ENCODE measurements at regions not wholly inside any gene's neighbourhood (a gene's known extent, or its start where the extent isn't known, plus 50 kb on each side); places are given as distances from the start of the nearest gene placed in this dataset.
"Not testable (repeated sequence)": the region's sequence is repeated elsewhere in the genome, so short reads cannot be mapped to it uniquely, and the experiment has no call there.

DNA sequence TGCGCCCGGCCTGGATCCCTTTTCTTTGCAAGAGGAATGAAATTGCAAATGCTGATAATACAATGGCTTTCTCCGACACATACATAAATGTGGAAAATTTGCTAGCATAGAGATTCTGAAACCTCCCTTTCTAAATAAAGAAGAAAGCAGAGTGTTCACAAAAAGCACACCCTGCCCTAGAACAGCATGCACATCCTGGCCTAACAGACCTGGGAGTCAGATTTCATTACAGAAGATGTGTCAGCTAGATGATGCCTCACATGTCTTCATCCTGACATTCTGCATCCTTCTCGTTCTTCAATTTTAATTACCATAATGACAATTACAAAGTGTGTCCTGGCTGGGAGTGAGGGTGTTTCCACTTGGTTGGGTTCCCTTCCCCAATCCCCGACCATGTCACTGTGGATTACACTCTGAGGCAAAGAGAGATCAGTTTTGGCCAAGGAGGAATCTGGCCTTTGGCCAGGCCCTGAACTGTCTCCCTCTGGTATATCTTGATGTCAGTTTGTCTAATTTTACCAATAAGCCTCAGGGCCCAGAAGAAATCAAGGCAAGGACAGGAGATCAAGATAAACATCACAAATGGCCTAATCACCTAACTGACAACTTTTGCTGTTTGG lies 104.9 kb upstream of the SPATA12 start:
- no peak for DNase-seq (ENCODE audit: low spot score)

DNA sequence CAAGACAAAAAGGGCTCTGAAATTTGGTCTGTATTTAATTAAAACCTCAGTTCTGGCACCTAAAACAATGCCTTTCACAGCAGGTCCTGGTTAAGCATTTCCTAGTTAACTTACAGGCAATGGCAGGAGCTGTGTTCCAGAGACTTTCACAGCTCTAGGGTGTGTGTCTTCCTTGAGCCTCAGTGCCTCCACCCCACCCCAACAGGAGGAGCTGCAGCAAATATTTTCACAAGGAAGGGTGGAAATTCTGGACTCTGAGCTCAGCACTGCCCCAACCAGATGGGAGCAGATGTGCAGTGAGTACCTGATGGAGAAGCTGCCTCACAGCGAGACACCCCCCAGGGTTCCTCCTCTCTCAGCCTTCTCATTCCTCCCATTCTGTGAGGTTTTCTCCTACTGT lies 106.3 kb upstream of the SPATA12 start:
- no peak for DNase-seq (ENCODE audit: low spot score)

DNA sequence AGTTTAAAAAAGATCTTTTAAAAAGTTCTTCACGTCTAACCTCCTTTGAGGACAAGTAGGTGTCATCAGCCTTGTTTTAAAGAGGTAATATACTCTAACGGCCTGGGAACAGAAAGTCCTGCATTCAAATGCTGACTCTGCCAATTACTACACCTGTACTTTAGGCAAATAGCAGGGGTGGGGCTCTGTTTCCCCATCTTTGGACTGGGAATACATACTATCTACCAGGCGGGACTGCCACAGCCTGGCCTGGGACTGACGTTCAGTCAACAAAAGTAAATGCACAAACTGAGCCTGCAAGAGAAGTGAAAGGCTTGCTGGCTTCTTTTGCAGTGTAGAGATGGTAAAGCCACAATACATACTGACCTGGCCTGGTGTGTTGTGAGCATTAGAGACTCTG lies 107.6 kb upstream of the SPATA12 start:
- no peak for DNase-seq (ENCODE audit: low spot score)

DNA sequence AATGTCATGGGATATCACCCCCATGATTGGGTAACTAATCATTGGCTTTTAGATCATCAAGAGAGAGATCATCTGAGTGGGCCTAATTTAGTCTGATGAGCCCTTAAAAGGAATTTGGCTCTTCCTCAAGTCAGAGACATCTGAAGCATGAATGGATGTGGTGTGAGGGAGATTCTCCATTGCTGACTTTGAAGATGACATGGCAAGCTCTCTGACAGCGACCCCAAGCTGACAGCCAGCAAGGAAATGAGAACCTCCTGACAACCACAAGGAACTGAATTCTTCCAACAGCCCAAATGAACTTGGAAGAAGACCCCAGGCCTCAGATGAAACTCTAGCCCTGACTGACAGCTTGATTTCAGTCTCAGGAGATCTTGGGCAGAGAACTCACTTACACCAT lies 108.4 kb upstream of the SPATA12 start:
- no peak for DNase-seq (ENCODE audit: low spot score)

DNA sequence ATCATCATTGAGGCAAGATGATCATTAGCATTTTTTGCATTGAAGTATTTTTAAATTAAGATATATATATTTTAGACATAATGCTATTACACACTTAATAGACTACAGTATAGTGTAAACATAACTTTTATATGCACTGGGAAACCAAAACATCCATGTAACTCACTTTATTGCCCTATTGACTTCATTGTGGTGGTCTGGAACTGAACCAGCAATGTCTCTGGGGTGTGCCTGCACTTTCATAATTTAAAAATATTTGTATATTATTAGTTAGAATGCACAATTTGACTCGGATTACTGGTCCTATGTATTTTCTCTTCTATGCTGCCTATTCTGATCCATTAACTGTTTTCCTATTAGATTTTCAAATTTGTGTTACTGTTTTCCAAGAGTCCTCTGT lies 109.1 kb upstream of the SPATA12 start:
- DNase-seq (ENCODE audit: low spot score) = no peak

DNA sequence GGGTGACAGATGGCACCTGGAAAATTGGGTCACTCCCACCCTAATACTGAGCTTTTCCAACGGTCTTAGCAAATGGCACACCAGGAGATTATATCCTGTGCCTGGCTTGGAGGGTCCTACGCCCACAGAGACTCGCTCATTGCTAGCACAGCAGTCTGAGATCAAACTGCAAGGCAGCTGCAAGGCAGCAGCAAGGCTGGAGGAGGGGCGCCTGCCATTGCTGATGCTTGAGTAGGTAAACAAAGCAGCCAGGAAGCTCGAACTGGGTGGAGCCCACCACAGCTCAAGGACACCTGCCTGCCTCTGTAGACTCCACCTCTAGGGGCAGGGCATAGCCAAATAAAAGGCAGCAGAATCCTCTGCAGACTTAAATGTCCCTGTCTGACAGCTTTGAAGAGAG lies 115.1 kb upstream of the SPATA12 start:
- not testable (repeated sequence) for DNase-seq (ENCODE audit: low spot score)

DNA sequence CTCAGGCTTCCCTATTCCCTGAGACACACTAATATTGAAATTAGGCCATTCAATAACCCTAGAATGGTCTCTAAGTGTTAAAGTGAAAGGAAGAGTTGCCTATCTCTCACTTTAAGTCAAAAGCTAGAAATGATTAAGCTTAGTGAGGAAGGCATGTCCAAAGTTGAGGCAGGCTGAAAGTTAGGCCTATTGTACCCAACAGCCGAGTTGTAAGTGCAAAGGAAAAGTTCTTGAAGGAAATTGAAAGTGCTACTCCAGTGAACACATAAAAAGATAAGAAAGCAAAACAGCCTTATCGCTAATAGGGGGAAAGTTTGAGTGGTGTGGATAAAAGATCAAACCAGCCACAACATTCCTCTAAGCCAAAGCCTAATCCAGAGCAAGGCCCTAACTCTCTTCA lies 117.9 kb upstream of the SPATA12 start:
- no peak for DNase-seq (ENCODE audit: low spot score)

DNA sequence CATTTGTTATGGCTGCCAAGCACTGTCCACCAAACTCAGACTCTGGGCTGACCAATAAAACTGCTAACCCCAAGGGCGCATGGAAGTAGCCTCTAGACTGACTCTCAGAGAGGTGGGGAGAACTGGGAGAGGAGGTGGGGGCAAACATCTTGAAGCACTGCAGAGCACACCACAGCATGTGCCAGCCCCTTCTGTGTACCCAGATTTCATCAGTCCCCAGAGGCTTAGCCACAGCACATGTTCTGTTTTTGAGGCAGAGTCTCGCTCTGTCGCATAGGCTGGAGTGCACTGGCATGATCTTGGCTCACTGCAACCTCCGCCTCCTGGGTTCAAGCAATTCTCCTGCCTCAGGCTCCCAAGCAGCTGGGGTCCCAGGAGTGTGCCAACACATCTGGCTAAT lies 119.5 kb upstream of the SPATA12 start:
- DNase-seq (ENCODE audit: low spot score) = no peak

DNA sequence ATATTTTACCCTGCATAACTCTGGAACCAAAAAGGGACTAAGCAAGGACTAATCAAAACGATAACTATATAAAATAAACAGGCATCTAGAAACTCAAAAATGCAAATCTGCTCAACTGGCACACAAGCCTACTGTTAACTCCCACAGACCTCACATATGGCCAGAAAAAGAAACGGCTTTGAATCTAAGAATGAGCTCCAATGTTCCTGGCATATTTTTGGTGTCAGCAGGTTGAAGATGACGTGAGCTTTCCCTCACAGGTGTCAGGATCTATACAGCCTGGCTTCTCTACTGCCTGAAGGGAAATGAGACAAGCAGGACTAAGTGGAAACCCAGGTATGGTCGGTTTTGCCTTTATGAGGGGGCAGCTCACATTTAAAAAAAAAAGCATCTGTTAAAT lies 120.1 kb upstream of the SPATA12 start:
- no peak for DNase-seq (ENCODE audit: low spot score)

DNA sequence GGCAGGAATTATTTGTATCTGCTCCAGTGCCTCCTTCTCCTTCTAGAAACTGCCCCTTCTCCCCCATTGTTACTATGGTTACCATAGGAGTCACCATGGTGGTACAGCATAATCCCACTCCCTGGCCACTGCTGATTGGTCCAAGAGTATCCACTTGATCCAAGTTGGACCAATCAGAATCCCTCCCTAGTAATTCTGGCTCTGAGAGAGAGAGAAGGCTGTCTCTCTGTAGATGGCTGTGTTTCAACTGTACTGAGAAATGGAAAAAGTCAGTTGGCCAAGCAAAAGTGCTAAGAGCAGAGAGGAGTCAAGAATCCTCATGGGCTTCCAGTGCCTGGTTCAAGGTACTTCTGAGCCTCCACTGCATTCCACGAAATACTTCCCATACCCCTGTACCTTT lies 120.6 kb upstream of the SPATA12 start:
- DNase-seq (ENCODE audit: low spot score) = no peak

DNA sequence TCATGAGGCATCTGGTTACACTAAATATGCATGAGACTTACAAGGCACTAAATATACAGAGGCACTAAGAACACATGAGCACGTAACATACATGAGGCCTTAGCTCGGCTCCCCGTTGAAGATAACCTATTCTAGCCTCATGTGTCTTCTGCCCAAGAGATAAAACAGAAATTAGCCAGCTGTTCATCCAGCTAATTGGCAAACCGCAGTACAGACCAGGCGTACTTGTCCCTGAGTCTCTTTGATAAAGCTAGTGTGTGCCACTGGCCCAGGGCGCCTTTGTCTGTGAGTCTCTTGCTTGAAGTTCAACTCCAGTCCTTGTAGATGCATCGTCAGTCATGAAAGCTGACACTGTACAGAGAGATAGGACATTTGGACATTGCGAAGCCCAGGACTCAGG lies 121.9 kb upstream of the SPATA12 start:
- no peak for DNase-seq (ENCODE audit: low spot score)

DNA sequence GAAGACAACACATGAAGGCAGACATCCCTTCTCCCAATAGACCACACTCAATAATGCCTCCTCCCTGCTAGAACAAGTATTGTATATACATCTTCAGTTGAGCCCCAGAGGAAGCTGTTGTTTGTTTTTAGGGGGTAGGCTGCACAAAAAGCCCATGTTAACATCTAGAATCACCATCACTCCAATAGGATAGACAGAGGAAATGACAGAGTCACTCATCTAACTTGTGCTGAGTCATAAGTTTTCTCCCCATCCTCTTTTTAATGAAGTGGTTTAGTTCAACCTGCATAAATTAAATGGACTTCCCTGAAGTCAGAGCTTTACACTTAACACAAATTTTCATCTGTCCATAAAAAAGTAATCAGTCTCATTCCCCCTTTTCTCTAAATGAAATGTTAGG lies 122.9 kb upstream of the SPATA12 start:
- no peak for DNase-seq (ENCODE audit: low spot score)

DNA sequence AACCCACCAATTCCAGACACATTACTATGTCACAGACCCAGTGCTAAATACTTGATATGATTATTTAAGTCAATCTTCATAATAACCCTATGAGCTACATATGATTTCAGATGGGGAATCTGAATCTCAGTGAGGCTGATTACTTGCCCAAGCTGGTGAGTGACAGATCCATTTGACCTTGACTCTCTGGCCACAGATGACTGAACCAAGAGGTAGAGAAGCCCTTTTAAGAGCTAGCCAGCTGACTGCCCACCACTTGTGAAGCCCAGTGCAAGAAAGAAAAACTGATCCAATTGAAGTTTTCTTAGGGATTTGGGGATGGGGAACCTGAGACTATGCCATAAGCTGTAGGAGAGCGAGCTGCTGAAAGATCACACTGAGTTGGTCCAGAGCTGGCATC lies 124.7 kb upstream of the SPATA12 start:
- no peak for DNase-seq (ENCODE audit: low spot score)

DNA sequence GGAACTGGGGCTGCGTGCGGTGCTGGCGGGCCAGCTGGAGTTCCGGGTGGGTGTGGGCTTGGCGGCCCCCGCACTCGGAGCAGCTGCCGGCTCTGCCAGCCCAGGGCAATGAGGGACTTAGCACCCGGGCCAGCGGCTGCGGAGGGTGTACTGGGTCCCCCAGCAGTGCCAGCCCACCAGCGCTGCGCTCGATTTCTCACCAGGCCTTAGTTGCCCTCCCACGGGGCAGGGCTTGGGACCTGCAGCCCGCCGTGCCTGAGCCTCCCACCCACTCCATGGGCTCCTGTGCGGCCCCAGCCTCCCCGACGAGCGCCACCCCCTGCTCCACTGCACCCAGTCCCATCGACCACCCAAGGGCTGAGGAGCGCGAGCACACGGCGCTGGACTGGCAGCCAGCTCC lies 126.0 kb upstream of the SPATA12 start:
- DNase-seq (ENCODE audit: low spot score) = not testable (repeated sequence)

DNA sequence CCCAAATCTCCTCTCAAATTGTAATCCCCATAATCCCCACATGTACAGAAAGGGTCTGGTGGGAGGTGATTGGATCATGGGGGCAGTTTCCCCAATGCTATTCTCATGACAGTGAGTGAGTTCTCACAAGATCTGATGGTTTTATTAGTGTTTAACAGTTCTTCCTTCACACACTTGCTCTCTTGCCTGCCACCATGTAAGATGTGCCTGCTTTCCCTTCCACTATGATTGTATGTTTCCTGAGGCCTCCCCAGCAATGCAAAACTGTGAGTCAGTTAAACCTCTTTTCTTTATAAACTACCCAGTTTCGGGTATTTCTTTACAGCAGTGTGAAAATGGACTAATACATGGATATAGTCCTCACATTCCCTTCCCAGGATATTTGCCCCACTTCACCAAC lies 126.7 kb upstream of the SPATA12 start:
- DNase-seq (ENCODE audit: low spot score) = no peak

DNA sequence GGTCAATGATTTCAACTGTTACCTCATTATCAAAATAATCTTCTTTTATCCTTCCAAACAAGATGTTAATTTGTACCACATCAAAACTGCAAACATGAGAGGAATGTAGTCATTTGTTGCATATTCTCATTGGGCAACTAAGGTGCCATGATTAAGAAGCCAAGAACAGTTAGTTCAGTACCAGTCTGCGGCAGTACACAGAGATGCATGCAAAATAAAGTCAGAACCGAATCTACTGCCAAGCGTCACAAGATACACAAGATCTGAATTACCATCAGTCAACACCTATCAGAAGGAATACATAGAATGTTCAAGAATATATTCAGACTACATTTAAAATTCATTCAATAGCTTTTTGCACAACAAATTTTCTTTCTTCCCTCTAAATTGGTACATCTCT lies 127.6 kb upstream of the SPATA12 start:
- DNase-seq (ENCODE audit: low spot score) = no peak

DNA sequence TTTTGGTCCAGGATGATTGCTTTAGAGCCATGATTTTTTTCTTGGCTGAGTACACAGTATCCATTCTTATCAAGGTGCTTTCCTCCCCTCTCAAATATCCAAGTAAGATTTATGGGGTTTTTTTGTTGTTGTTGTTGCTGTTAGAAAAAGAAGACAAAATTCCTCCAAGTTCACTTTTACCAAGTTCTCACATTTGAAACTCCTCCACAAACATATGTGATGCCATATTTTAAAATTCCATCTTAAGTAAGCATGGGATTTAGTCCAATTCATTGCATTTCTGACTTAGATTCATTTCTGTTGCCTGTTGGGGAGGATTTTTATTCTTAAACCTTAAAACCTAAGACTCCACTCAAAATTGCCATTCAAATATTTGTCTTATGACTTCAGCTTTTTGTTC lies 128.6 kb upstream of the SPATA12 start:
- DNase-seq (ENCODE audit: low spot score) = no peak

DNA sequence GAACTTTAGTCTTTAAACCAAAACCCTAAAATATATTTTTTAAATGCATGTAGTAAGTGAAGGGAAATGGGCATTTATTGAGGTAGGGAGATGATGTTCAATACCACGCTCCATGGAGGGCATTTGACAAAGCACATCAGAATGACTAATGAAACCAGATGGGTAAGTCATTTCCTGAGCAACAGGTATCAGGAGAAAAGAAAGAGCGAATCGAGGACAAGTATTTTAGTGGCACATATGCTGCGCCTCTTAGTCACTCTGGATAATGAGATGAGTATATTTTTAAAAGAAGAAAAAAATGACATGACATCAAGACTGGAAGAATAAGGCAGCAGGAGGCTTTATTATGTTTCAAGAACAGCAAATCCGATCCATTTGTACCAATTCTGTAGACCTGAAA lies 129.0 kb upstream of the ARHGEF3 start:
- no peak for DNase-seq (ENCODE audit: low spot score)

DNA sequence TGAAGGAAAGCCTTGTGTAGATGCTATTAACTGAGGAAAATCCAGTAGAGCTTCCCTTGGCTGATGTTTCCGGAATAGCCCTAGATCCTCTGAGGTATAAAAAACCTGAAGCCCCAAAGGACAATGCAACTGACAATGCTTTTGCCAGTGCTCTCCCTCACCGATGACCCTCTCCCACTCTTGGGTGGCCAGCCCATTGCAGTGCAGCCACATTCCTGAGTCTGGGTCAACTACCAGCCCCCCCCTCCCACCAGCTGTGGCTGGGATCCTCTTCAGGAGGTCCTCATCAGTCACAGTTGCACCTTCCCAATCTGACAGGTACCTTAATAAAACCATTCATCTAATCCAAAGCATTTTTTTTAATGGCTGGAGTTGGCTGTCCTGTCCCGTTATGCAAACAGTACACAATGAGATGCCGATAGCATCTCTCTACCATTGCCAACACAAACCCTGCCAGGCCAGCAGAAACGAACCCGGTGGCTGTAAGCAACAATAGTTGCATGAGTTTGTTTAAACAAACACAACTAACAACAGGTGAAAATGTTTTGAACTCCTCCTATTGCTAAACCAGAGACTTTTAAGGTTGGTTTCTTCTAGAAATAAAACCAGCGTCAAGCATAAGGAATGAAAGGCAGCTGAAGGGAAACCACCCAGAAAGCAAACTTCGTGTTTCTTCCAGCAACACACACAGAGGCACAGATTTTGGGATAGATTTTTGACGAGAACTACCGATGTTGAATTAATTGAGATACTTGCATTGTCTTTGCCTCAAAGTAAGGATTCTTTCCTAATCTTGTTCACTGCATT lies 128.3 kb upstream of the ARHGEF3 start:
- DNase-seq (ENCODE audit: low spot score) = no peak

DNA sequence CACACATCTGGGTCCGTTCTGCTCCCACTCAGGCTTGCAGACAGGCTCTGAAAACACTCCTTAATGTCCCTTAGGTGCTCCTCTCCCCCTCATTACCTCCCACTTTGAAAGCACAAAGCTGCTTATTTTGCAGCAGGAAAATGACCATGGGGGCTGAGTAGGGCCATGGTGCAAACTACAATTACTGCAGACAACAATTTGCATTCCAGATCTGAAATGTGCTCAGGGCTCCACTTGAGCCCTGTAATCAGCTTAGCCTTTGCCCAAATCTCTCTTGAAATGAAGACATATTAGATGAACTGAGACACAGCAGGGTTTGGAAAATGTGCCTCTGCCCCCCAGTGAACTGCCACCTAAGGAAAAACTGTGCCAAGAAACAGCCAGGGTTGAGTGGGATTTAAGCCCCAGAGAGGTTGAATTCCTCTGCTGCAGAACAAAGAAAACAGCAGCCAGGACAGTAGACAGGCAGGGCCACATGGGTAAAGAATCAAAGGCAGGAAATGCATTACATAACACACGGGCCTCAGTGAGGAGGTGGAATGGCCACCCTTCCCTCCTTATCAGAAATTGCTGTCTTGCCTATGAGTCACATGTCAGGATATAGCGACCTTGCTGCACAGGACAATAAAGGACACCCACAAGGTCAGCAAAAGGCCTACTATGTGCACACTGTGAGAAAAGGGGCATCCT lies 126.8 kb upstream of the ARHGEF3 start:
- DNase-seq (ENCODE audit: low spot score) = no peak

DNA sequence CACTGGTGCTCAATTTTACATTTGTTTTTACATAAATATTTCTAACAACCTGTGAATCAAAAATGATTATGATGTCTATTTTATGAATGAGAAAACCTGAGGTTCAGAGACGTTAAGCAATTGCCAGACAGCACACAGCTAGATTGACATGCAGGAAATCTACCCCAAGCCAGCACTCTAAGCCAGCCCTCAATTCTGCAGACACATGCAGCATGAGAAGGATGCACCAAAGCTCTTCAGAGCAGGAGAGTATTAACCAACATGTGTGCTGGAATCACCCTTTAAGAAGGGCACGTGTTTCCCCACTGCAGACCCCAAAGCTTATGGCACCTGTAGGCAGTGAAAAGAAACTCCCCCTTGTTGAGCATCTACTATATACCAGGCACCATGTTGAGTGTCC lies 126.1 kb upstream of the ARHGEF3 start:
- no peak for DNase-seq (ENCODE audit: low spot score)

DNA sequence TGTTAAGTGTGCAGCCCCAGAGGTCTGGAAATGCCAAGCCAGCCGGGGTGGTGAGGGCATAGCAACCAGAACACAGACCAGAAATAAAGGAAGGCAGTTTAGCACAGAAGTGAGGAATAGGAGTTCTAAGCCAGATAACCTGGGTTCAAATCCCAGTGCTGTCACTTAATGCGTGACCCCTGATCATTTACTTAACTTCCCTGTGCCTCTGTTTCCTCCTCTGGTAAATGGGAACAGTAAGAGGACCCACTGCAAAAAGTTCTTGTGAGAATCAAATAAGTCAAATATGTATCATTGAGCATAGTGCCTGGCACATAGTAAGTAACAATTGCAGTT lies 125.2 kb upstream of the ARHGEF3 start:
- no peak for DNase-seq (ENCODE audit: low spot score)

DNA sequence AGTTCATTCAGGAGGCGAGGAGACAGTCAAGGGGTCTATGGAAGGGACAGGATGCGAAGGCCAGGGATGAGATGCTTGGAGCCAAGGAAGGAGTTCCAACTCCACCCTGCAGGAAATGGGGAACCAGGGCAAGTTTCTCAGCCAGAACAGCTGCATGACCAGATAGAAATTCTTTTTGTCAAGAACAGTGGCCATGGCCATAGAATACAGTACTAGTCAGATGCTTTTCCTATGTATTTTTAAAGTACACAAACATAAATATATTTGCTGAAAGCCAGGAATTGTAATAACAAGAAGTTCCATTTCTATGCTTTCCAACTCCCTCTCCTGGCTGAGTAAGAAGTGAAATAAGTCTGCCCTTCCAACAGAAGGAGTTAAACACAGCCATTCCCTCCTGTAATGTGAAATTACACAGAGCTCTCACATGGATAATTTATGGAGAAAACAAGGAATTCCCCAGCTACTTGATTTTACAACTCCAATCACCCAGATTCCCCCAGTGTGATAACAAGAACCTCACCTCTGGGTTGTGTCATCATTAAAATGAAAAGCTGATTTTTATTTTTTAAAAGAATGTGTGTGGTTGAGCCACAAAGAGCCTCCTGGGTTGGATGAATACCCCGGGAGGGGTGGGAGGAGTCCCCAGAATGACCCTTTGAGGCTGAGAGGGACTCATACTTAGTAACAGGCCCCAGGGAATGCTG lies 124.6 kb upstream of the ARHGEF3 start:
- no peak for DNase-seq (ENCODE audit: low spot score)
